HepG2 (cell line): ENCODE measurements at regions not wholly inside any gene's neighbourhood (a gene's known extent, or its start where the extent isn't known, plus 50 kb on each side); places are given as distances from the start of the nearest gene placed in this dataset.

Experiments
- ARID3A ChIP-seq: IDR thresholded peaks from 2 replicates; pipeline ENCODE4 v1.6.1; 2012; ENCODE audit warnings: low read depth, low read length, improper control_type of control experiment
- CTCF ChIP-seq: sonication (generic); formaldehyde crosslinking; IDR thresholded peaks from 2 replicates; pipeline ENCODE4 v1.5.0; 2020; ENCODE audit warnings: mild to moderate bottlenecking, missing genetic modification reagents, moderate library complexity
- ELF1 ChIP-seq: sonication (generic); formaldehyde crosslinking; IDR thresholded peaks from 2 replicates; pipeline ENCODE4 v1.4.0; 2020; ENCODE audit warnings: missing genetic modification reagents
- HIVEP1 ChIP-seq: sonication (generic); formaldehyde crosslinking; IDR thresholded peaks from 2 replicates; pipeline ENCODE4 v1.4.0; 2020; ENCODE audit warnings: mild to moderate bottlenecking, missing genetic modification reagents
- HMG20A ChIP-seq: IDR thresholded peaks from 2 replicates; pipeline ENCODE4 v1.6.1; 2016; ENCODE audit warnings: borderline replicate concordance
- JUNB ChIP-seq: sonication (generic); formaldehyde crosslinking; IDR thresholded peaks from 2 replicates; pipeline ENCODE4 v1.8.0; 2022; ENCODE audit warnings: missing genetic modification reagents, mild to moderate bottlenecking, borderline replicate concordance
- MYC ChIP-seq: sonication (generic); formaldehyde crosslinking; IDR thresholded peaks from 2 replicates; pipeline ENCODE4 v1.9.0; 2021; ENCODE audit warnings: missing genetic modification reagents, borderline replicate concordance
- TRIM22 ChIP-seq: fragments of 450-650 bp; IDR thresholded peaks from 2 replicates; pipeline ENCODE4 v1.6.1; 2017
- ZBTB26 ChIP-seq: IDR thresholded peaks from 2 replicates; pipeline ENCODE4 v1.6.1; 2016; ENCODE audit warnings: missing compliant biosample characterization, missing genetic modification reagents, borderline replicate concordance
- ZNF234 ChIP-seq: sonication (generic); formaldehyde crosslinking; conservative IDR thresholded peaks from 2 replicates; pipeline ENCODE4 v1.5.1; 2020; ENCODE audit warnings: mild to moderate bottlenecking, missing genetic modification reagents
- ZNF407 ChIP-seq: sonication (generic); formaldehyde crosslinking; IDR thresholded peaks from one replicate; pipeline ENCODE4 v1.5.1; 2020; ENCODE audit warnings: mild to moderate bottlenecking, missing genetic modification reagents; ENCODE audit errors: not compliant biosample characterization
- ZNF552 ChIP-seq: sonication (generic); formaldehyde crosslinking; IDR thresholded peaks from 2 replicates; pipeline ENCODE4 v1.9.0; 2022; ENCODE audit warnings: missing genetic modification reagents, mild to moderate bottlenecking, borderline replicate concordance
- ZNF558 ChIP-seq: sonication (generic); formaldehyde crosslinking; IDR thresholded peaks from 2 replicates; pipeline ENCODE4 v1.9.0; 2022; ENCODE audit warnings: mild to moderate bottlenecking, missing genetic modification reagents, borderline replicate concordance
- ZNF782 ChIP-seq: sonication (generic); formaldehyde crosslinking; IDR thresholded peaks from 2 replicates; pipeline ENCODE4 v1.4.0; 2020; ENCODE audit warnings: missing genetic modification reagents, mild to moderate bottlenecking, borderline replicate concordance

- TF ChIP-seq JUNB (CRISPR knock-in tag) (no peak), MYC (no peak), ZBTB26 (no peak), TRIM22 (no peak), ELF1 (no peak), HIVEP1 (no peak), ZNF558 (CRISPR knock-in tag) (no peak), CTCF (CRISPR knock-in tag) (no peak), ARID3A (no peak), HMG20A (no peak), ZNF552 (CRISPR knock-in tag) (no peak), ZNF407 (CRISPR knock-in tag) (no peak), ZNF234 (CRISPR knock-in tag) (no peak), ZNF782 (CRISPR knock-in tag) (no peak)
These were observed 112.5 kb upstream of the FLRT2 start for GRCh38 chr14:85417396-85417795.
